IMR-90 (cell line): ENCODE measurements at regions not wholly inside any gene's neighbourhood (a gene's known extent, or its start where the extent isn't known, plus 50 kb on each side); places are given as distances from the start of the nearest gene placed in this dataset.

Experiments
- ATAC-seq: fragments of 200-7000 bp; cut with Tn5 transposase; 2 replicates; pipeline ENCODE4 v1.9.1; 2020; ENCODE audit warnings: low read depth, mild to moderate bottlenecking, moderate library complexity
- BruUV-seq: library from RNA; stranded (reverse); fragments of 400-500 nt; replicated peaks from 2 replicates; lab custom pipeline; 2021; lab: Mats Ljungman, UMichigan
- CTCF ChIA-PET: fragments of 300-600 bp; formaldehyde crosslinking; extraction: SDS; loops from one replicate; lab custom pipeline; 2021; ENCODE audit warnings: antibody characterized with exemption; lab: Yijun Ruan, JAX
- POLR2A ChIA-PET: fragments of 300-600 bp; sonication (Branson Sonifier 250); formaldehyde crosslinking; loops from one replicate; lab custom pipeline; 2022; ENCODE audit warnings: antibody characterized with exemption; ENCODE audit not compliant: unreplicated experiment; lab: Charles Lee
- DNase-seq: peaks from one replicate; pipeline ENCODE4 v3.0.0; 2013
- H2AFZ ChIP-seq: replicated peaks from 2 replicates; pipeline ENCODE3; 2013; ENCODE audit warnings: low read length, mild to moderate bottlenecking; ENCODE audit not compliant: poor library complexity
- H2AK5ac ChIP-seq: 2 replicates; pipeline ENCODE4 v1.6.1; 2013; ENCODE audit warnings: low read depth, low read length, inconsistent platforms
- H2AK9ac ChIP-seq: replicated peaks from 2 replicates; pipeline ENCODE3; 2013; ENCODE audit warnings: mild to moderate bottlenecking, low read depth, low read length, moderate library complexity; ENCODE audit not compliant: poor library complexity
- H2BK120ac ChIP-seq: 2 replicates; pipeline ENCODE4 v1.6.1; 2013; ENCODE audit warnings: low read depth, low read length, inconsistent platforms
- H2BK15ac ChIP-seq: 3 replicates; pipeline ENCODE4 v1.6.1; 2013; ENCODE audit warnings: low read depth, low read length, inconsistent platforms
- H2BK20ac ChIP-seq: 2 replicates; pipeline ENCODE4 v1.6.1; 2013; ENCODE audit warnings: low read depth, mild to moderate bottlenecking, inconsistent platforms, low read length, moderate library complexity
- H2BK5ac ChIP-seq: 2 replicates; pipeline ENCODE4 v1.6.1; 2013; ENCODE audit warnings: mild to moderate bottlenecking, low read depth, low read length, inconsistent platforms; ENCODE audit not compliant: poor library complexity, severe bottlenecking
- H3K14ac ChIP-seq: replicated peaks from 2 replicates; pipeline ENCODE4 v1.6.1; 2013; ENCODE audit warnings: low read depth, low read length, inconsistent platforms
- H3K18ac ChIP-seq: 2 replicates; pipeline ENCODE4 v1.6.1; 2013; ENCODE audit warnings: low read depth, low read length, control low read depth
- H3K23ac ChIP-seq: 2 replicates; pipeline ENCODE4 v1.6.1; 2013; ENCODE audit warnings: low read depth, low read length, inconsistent platforms
- H3K27ac ChIP-seq: 2 replicates; pipeline ENCODE4 v1.5.1; 2013; ENCODE audit warnings: mild to moderate bottlenecking, control low read depth, low read length; ENCODE audit not compliant: insufficient read depth
- H3K27me3 ChIP-seq: 2 replicates; pipeline ENCODE4 v1.6.1; 2013; ENCODE audit warnings: low read length; ENCODE audit not compliant: control insufficient read depth, insufficient read depth
- H3K36me3 ChIP-seq: 2 replicates; pipeline ENCODE4 v1.6.1; 2013; ENCODE audit warnings: low read length, mixed read lengths; ENCODE audit not compliant: control insufficient read depth, insufficient read depth
- H3K4ac ChIP-seq: 2 replicates; pipeline ENCODE4 v1.6.1; 2013; ENCODE audit warnings: low read depth, low read length, inconsistent platforms
- H3K4me1 ChIP-seq: 2 replicates; pipeline ENCODE4 v1.6.1; 2013; ENCODE audit warnings: low read length, mixed read lengths; ENCODE audit not compliant: control insufficient read depth, insufficient read depth
- H3K4me2 ChIP-seq: 2 replicates; pipeline ENCODE4 v1.6.1; 2013; ENCODE audit warnings: low read depth, mild to moderate bottlenecking, control low read depth, low read length, moderate library complexity
- H3K4me3 ChIP-seq: 2 replicates; pipeline ENCODE4 v1.5.1; 2013; ENCODE audit warnings: low read depth, mild to moderate bottlenecking, control low read depth, low read length, moderate library complexity; ENCODE audit not compliant: insufficient read depth
- H3K56ac ChIP-seq: 2 replicates; pipeline ENCODE4 v1.6.1; 2013; ENCODE audit warnings: low read length, inconsistent platforms; ENCODE audit not compliant: insufficient read depth; ENCODE audit errors: extremely low read depth
- H3K79me1 ChIP-seq, 2 experiments: 2 replicates each; pipeline ENCODE4 v1.6.1; 2013; ENCODE audit warnings: low read length in 2 of 2, inconsistent platforms in 1 of 2, low read depth in 1 of 2
- H3K9ac ChIP-seq: 2 replicates; pipeline ENCODE4 v1.6.1; 2013; ENCODE audit warnings: low read depth, low read length, control low read depth
- H3K9me1 ChIP-seq: 2 replicates; pipeline ENCODE4 v1.6.1; 2013; ENCODE audit warnings: low read length, inconsistent platforms; ENCODE audit not compliant: insufficient read depth
- H3K9me3 ChIP-seq: 2 replicates; pipeline ENCODE4 v1.6.1; 2013; ENCODE audit warnings: low read length; ENCODE audit not compliant: control insufficient read depth, insufficient read depth
- H4K20me1 ChIP-seq: 2 replicates; pipeline ENCODE4 v1.6.1; 2013; ENCODE audit warnings: low read length, inconsistent platforms; ENCODE audit not compliant: insufficient read depth
- H4K5ac ChIP-seq: 2 replicates; pipeline ENCODE4 v1.6.1; 2013; ENCODE audit warnings: mild to moderate bottlenecking, low read depth, low read length, control low read depth
- H4K8ac ChIP-seq, 2 experiments: 2 replicates each; pipeline ENCODE4 v1.6.1; 2013; ENCODE audit warnings: low read depth in 2 of 2, low read length in 2 of 2, control low read depth in 1 of 2, inconsistent platforms in 1 of 2
- H4K91ac ChIP-seq: 2 replicates; pipeline ENCODE4 v1.6.1; 2013; ENCODE audit warnings: low read depth, low read length, inconsistent platforms; ENCODE audit not compliant: insufficient read depth
- CEBPB ChIP-seq: IDR thresholded peaks from 2 replicates; pipeline ENCODE4 v1.6.1; 2012; ENCODE audit warnings: low read depth, low read length, improper control_type of control experiment
- CHD1 ChIP-seq: IDR thresholded peaks from 2 replicates; pipeline ENCODE4 v1.6.1; 2012; ENCODE audit warnings: low read depth, low read length, improper control_type of control experiment
- FOS ChIP-seq: fragments of 150-350 bp; IDR thresholded peaks from 2 replicates; pipeline ENCODE4 v1.6.1; 2016; ENCODE audit warnings: low read depth, low read length
- MAFK ChIP-seq: IDR thresholded peaks from 2 replicates; pipeline ENCODE4 v1.6.1; 2012; ENCODE audit warnings: low read depth, low read length, improper control_type of control experiment
- MAZ ChIP-seq: IDR thresholded peaks from 2 replicates; pipeline ENCODE4 v1.6.1; 2012; ENCODE audit warnings: low read depth, mild to moderate bottlenecking, low read length, improper control_type of control experiment, moderate library complexity, borderline replicate concordance
- MXI1 ChIP-seq: IDR thresholded peaks from 2 replicates; pipeline ENCODE4 v1.6.1; 2012; ENCODE audit warnings: low read depth, mild to moderate bottlenecking, low read length, moderate library complexity, borderline replicate concordance
- NFE2L2 ChIP-seq: fragments of 150-350 bp; IDR thresholded peaks from 2 replicates; pipeline ENCODE4 v1.6.1; 2016; ENCODE audit warnings: low read depth, mild to moderate bottlenecking, low read length
- POLR2A ChIP-seq: IDR thresholded peaks from 2 replicates; pipeline ENCODE4 v1.6.1; 2012; ENCODE audit warnings: mild to moderate bottlenecking, low read depth, low read length
- RAD21 ChIP-seq: IDR thresholded peaks from 2 replicates; pipeline ENCODE4 v1.6.1; 2012; ENCODE audit warnings: low read length, improper control_type of control experiment
- RCOR1 ChIP-seq: IDR thresholded peaks from 2 replicates; pipeline ENCODE4 v1.6.1; 2012; ENCODE audit warnings: mild to moderate bottlenecking, low read length, improper control_type of control experiment; ENCODE audit not compliant: insufficient replicate concordance
- RFX5 ChIP-seq: IDR thresholded peaks from 2 replicates; pipeline ENCODE4 v1.8.0; 2012; ENCODE audit warnings: low read depth, mild to moderate bottlenecking, low read length, moderate library complexity
- SMC3 ChIP-seq: fragments of 150-350 bp; IDR thresholded peaks from 2 replicates; pipeline ENCODE4 v1.6.1; 2016; ENCODE audit warnings: low read depth, mild to moderate bottlenecking, antibody characterized with exemption, low read length, moderate library complexity
- WGBS, 2 experiments: methylation state at CpG; one replicate each; pipeline versions ENCODE4 v1.1.5 to v1.1.7; 2013; ENCODE audit warnings: missing lambda C conversion rate in 2 of 2; ENCODE audit not compliant: insufficient read length in 1 of 2; ENCODE audit errors: extremely low coverage in 2 of 2; 5-methylcytosine and 5-hydroxymethylcytosine counted together
- dilution Hi-C: fragments of 300-500 bp; cut with HindIII; formaldehyde crosslinking; loops from one replicate; pipeline ENCODE4 v1.14.3; 2018; ENCODE audit warnings: low sequenced_read_pairs; ENCODE audit not compliant: unreplicated experiment
- in situ Hi-C: fragments of 300-500 bp; cut with MboI; formaldehyde crosslinking; loops from 3 replicates; pipeline ENCODE4 v1.14.3; 2019; ENCODE audit warnings: low sequenced_read_pairs, inconsistent platforms, mixed read lengths
- intact Hi-C: fragments of 100-400 bp; cut with micrococcal nuclease; formaldehyde crosslinking; loops from 2 replicates; pipeline ENCODE4 v1.10.0; 2022
- TF ChIP-seq, protein P1 (sequence below): conservative IDR thresholded peaks from 2 replicates; pipeline ENCODE4 v1.5.1; 2012; ENCODE audit warnings: mild to moderate bottlenecking, low read depth, low read length, improper control_type of control experiment
- TF ChIP-seq, protein P2 (sequence below): fragments of 150-350 bp; IDR thresholded peaks from 2 replicates; pipeline ENCODE4 v1.6.1; 2016; ENCODE audit warnings: low read depth, mild to moderate bottlenecking, low read length, moderate library complexity, borderline replicate concordance
- TF ChIP-seq, protein P3 (sequence below): fragments of 150-350 bp; IDR thresholded peaks from 2 replicates; pipeline ENCODE4 v1.6.1; 2017; ENCODE audit warnings: mild to moderate bottlenecking, antibody characterized with exemption, low read length, low read depth

DNA sequence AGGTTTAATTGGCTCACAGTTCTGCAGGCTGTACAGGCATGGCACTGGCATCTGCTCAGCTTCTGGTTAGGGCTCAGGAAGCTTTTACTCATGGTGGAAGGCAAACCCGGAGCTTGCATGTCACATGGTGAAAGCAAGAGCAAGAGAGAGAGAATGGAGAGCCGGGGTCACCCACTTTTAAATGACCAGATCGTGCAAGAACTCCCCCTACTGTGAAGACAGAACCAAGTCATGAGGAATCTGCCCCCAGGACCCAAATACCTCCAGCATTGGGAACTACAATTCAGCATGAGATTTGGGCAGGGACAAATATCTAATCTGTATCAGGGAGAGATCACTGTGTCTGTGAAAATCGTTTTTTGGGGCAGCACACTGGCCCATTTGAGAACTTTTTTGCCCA is 110.0 kb upstream of the MYO3A start:
- H3K79me1 ChIP-seq = no peaks in the 10 kb centered on the region
- DNase-seq (no peak), ATAC-seq (no peak)
- no peak overlapping the region for H3K4ac ChIP-seq
- no peaks in the 10 kb centered on the region for H3K27me3 ChIP-seq
- no peak overlapping the region for H2BK15ac ChIP-seq
- no peak overlapping the region for H3K14ac ChIP-seq
- no CpG with 5 or more reads among the region's 4 CpGs for WGBS, 2 experiments
- H3K27ac ChIP-seq = no peak overlapping the region
- H3K18ac ChIP-seq = no peak overlapping the region
- H3K9ac ChIP-seq = no peak overlapping the region
- H2BK120ac ChIP-seq = no peak overlapping the region
- H4K5ac ChIP-seq = no peak overlapping the region
- in situ Hi-C loops = no loop called here
- dilution Hi-C loops = no loop called here
- peaks cover 12% of the 10 kb centered on the region for H3K9me3 ChIP-seq
- H3K4me1 ChIP-seq = no peaks in the 10 kb centered on the region
- H3K4me3 ChIP-seq = no peak overlapping the region
- H4K8ac ChIP-seq = no peak overlapping the region
- no peak overlapping the region for H3K56ac ChIP-seq
- no peak overlapping the region for H2BK5ac ChIP-seq
- TF ChIP-seq, protein P1, sequence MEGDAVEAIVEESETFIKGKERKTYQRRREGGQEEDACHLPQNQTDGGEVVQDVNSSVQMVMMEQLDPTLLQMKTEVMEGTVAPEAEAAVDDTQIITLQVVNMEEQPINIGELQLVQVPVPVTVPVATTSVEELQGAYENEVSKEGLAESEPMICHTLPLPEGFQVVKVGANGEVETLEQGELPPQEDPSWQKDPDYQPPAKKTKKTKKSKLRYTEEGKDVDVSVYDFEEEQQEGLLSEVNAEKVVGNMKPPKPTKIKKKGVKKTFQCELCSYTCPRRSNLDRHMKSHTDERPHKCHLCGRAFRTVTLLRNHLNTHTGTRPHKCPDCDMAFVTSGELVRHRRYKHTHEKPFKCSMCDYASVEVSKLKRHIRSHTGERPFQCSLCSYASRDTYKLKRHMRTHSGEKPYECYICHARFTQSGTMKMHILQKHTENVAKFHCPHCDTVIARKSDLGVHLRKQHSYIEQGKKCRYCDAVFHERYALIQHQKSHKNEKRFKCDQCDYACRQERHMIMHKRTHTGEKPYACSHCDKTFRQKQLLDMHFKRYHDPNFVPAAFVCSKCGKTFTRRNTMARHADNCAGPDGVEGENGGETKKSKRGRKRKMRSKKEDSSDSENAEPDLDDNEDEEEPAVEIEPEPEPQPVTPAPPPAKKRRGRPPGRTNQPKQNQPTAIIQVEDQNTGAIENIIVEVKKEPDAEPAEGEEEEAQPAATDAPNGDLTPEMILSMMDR = no peak
- TF ChIP-seq SMC3 (no peak), CEBPB (no peak), MAZ (no peak), RCOR1 (no peak), NFE2L2 (no peak), MXI1 (no peak), RFX5 (no peak), MAFK (no peak), CHD1 (no peak), FOS (no peak), RAD21 (no peak), POLR2A (no peak)
- TF ChIP-seq, protein P2, sequence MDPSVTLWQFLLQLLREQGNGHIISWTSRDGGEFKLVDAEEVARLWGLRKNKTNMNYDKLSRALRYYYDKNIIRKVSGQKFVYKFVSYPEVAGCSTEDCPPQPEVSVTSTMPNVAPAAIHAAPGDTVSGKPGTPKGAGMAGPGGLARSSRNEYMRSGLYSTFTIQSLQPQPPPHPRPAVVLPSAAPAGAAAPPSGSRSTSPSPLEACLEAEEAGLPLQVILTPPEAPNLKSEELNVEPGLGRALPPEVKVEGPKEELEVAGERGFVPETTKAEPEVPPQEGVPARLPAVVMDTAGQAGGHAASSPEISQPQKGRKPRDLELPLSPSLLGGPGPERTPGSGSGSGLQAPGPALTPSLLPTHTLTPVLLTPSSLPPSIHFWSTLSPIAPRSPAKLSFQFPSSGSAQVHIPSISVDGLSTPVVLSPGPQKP = no peak
- TF ChIP-seq, protein P3, sequence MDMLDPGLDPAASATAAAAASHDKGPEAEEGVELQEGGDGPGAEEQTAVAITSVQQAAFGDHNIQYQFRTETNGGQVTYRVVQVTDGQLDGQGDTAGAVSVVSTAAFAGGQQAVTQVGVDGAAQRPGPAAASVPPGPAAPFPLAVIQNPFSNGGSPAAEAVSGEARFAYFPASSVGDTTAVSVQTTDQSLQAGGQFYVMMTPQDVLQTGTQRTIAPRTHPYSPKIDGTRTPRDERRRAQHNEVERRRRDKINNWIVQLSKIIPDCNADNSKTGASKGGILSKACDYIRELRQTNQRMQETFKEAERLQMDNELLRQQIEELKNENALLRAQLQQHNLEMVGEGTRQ = no peak
- intact Hi-C loops = no loop called here
- ChIA-PET CTCF (no interaction called here), POLR2A (no interaction called here)
- H3K23ac ChIP-seq = no peak overlapping the region
- no peak overlapping the region for H2AK5ac ChIP-seq
- no peak overlapping the region for H2BK20ac ChIP-seq
- no peak overlapping the region for H2AFZ ChIP-seq
- H3K9me1 ChIP-seq = no peaks in the 10 kb centered on the region
- BruUV-seq = no TSS peak
- H2AK9ac ChIP-seq = no peak overlapping the region
- H3K36me3 ChIP-seq = no peaks in the 10 kb centered on the region
- no peaks in the 10 kb centered on the region for H4K20me1 ChIP-seq
- no peak overlapping the region for H3K4me2 ChIP-seq
- no peak overlapping the region for H4K91ac ChIP-seq
